H9 (cell line): ENCODE measurements at regions not wholly inside any gene's neighbourhood (a gene's known extent, or its start where the extent isn't known, plus 50 kb on each side); places are given as distances from the start of the nearest gene placed in this dataset.

ENCODE experiments used
- DNase-seq: peaks from one replicate; pipeline ENCODE4 v3.0.0-alpha.2; 2017
- H2AFZ ChIP-seq: one replicate; pipeline ENCODE4 v1.6.1; 2013; ENCODE audit warnings: mild to moderate bottlenecking, low read length, control low read depth, moderate library complexity
- H2AK5ac ChIP-seq: 2 replicates; pipeline ENCODE4 v1.6.1; 2013; ENCODE audit warnings: low read length, control low read depth, mixed read lengths; ENCODE audit not compliant: insufficient read length
- H2BK120ac ChIP-seq: one replicate; pipeline ENCODE4 v1.6.1; 2013; ENCODE audit warnings: low read depth, mild to moderate bottlenecking, low read length, control low read depth, inconsistent platforms; ENCODE audit not compliant: poor library complexity, severe bottlenecking
- H2BK12ac ChIP-seq: 2 replicates; pipeline ENCODE4 v1.6.1; 2013; ENCODE audit warnings: low read length, control low read depth, mixed read lengths, low read depth; ENCODE audit not compliant: insufficient read length
- H2BK15ac ChIP-seq: 2 replicates; pipeline ENCODE4 v1.6.1; 2013; ENCODE audit warnings: low read depth, low read length, control low read depth
- H2BK20ac ChIP-seq: one replicate; pipeline ENCODE4 v1.6.1; 2013; ENCODE audit warnings: low read depth, mild to moderate bottlenecking, low read length, control low read depth, inconsistent platforms; ENCODE audit not compliant: poor library complexity, severe bottlenecking
- H2BK5ac ChIP-seq: 2 replicates; pipeline ENCODE4 v1.6.1; 2013; ENCODE audit warnings: low read length, control low read depth, mixed read lengths; ENCODE audit not compliant: insufficient read length
- H3K14ac ChIP-seq: 2 replicates; pipeline ENCODE4 v1.6.1; 2013; ENCODE audit warnings: low read length, control low read depth; ENCODE audit not compliant: insufficient read depth
- H3K18ac ChIP-seq: 2 replicates; pipeline ENCODE4 v1.6.1; 2013; ENCODE audit warnings: low read depth, mild to moderate bottlenecking, mixed read lengths, low read length, control low read depth; ENCODE audit not compliant: insufficient read length
- H3K23ac ChIP-seq: 2 replicates; pipeline ENCODE4 v1.6.1; 2013; ENCODE audit warnings: low read length, control low read depth, mixed read lengths, low read depth; ENCODE audit not compliant: insufficient read length
- H3K23me2 ChIP-seq: 2 replicates; pipeline ENCODE4 v1.6.1; 2013; ENCODE audit warnings: low read depth, mild to moderate bottlenecking, mixed read lengths, low read length, control low read depth; ENCODE audit not compliant: insufficient read length, poor library complexity, severe bottlenecking
- H3K27ac ChIP-seq: 2 replicates; pipeline ENCODE4 v1.5.1; 2013; ENCODE audit warnings: low read length, control low read depth, mixed read lengths, low read depth; ENCODE audit not compliant: insufficient read length
- H3K27me3 ChIP-seq: 2 replicates; pipeline ENCODE4 v1.6.1; 2013; ENCODE audit warnings: low read length, control low read depth, inconsistent platforms; ENCODE audit not compliant: insufficient read depth
- H3K4ac ChIP-seq: 2 replicates; pipeline ENCODE4 v1.6.1; 2013; ENCODE audit warnings: low read depth, mild to moderate bottlenecking, control low read depth, inconsistent platforms, low read length, moderate library complexity
- H3K4me1 ChIP-seq: 2 replicates; pipeline ENCODE4 v1.6.1; 2013; ENCODE audit warnings: low read length, control low read depth, inconsistent platforms; ENCODE audit not compliant: insufficient read depth
- H3K4me2 ChIP-seq: 2 replicates; pipeline ENCODE4 v1.6.1; 2013; ENCODE audit warnings: low read length, control low read depth, mixed read lengths; ENCODE audit not compliant: insufficient read length, insufficient read depth
- H3K56ac ChIP-seq: 2 replicates; pipeline ENCODE4 v1.6.1; 2013; ENCODE audit warnings: low read depth, mild to moderate bottlenecking, mixed read lengths, low read length, control low read depth; ENCODE audit not compliant: insufficient read length
- H3K79me1 ChIP-seq: 2 replicates; pipeline ENCODE4 v1.6.1; 2013; ENCODE audit warnings: low read depth, mild to moderate bottlenecking, moderate library complexity, low read length, control low read depth, inconsistent platforms; ENCODE audit not compliant: insufficient read depth, poor library complexity, severe bottlenecking
- H3K79me2 ChIP-seq: 2 replicates; pipeline ENCODE4 v1.6.1; 2013; ENCODE audit warnings: low read length, control low read depth, inconsistent platforms; ENCODE audit not compliant: insufficient read depth
- H3K9ac ChIP-seq: 2 replicates; pipeline ENCODE4 v1.6.1; 2013; ENCODE audit warnings: low read length, control low read depth, mixed read lengths; ENCODE audit not compliant: insufficient read length; ENCODE audit errors: extremely low read depth
- H3K9me3 ChIP-seq: one replicate; pipeline ENCODE4 v1.6.1; 2013; ENCODE audit warnings: low read depth, low read length, inconsistent platforms; ENCODE audit not compliant: control insufficient read depth
- H3T11ph ChIP-seq: one replicate; pipeline ENCODE4 v1.6.1; 2013; ENCODE audit warnings: mild to moderate bottlenecking, low read length, control low read depth, inconsistent platforms
- H4K20me1 ChIP-seq: one replicate; pipeline ENCODE4 v1.6.1; 2013; ENCODE audit not compliant: control insufficient read depth, insufficient read length, insufficient read depth
- H4K5ac ChIP-seq: 2 replicates; pipeline ENCODE4 v1.6.1; 2013; ENCODE audit warnings: low read depth, mild to moderate bottlenecking, mixed read lengths, low read length, control low read depth; ENCODE audit not compliant: insufficient read length
- H4K8ac ChIP-seq: replicated peaks from 2 replicates; pipeline ENCODE4 v1.6.1; 2013; ENCODE audit warnings: low read length, control low read depth, mixed read lengths, low read depth; ENCODE audit not compliant: insufficient read length
- H4K91ac ChIP-seq: 2 replicates; pipeline ENCODE4 v1.6.1; 2013; ENCODE audit warnings: low read depth, mild to moderate bottlenecking, moderate library complexity, mixed read lengths, low read length, control low read depth; ENCODE audit not compliant: insufficient read length
- H3K27ac Mint-ChIP-seq, 3 experiments: 2 replicates in 2 of 3; 3 replicates in 1 of 3; pipeline ENCODE4 v1.8.0; 2020 to 2021; ENCODE audit warnings: mixed read lengths in 3 of 3, mild to moderate bottlenecking in 1 of 3, moderate library complexity in 1 of 3
- H3K27me3 Mint-ChIP-seq: 2 replicates; pipeline ENCODE4 v1.8.0; 2021; ENCODE audit warnings: low read depth, mild to moderate bottlenecking, moderate library complexity, mixed read lengths
- H3K36me3 Mint-ChIP-seq, 3 experiments: 2 replicates in 2 of 3; 3 replicates in 1 of 3; pipeline ENCODE4 v1.8.0; 2020 to 2021; ENCODE audit warnings: low read depth in 3 of 3, mixed read lengths in 3 of 3; ENCODE audit not compliant: insufficient read depth in 1 of 3
- H3K4me1 Mint-ChIP-seq, 2 experiments: 2 replicates each; pipeline ENCODE4 v1.8.0; 2020; ENCODE audit warnings: mixed read lengths in 2 of 2
- H3K4me3 Mint-ChIP-seq, 2 experiments: 2 replicates in 1 of 2; 3 replicates in 1 of 2; pipeline ENCODE4 v1.8.0; 2020 to 2021; ENCODE audit warnings: mild to moderate bottlenecking in 2 of 2, mixed read lengths in 2 of 2, moderate library complexity in 1 of 2
- H3K9me3 Mint-ChIP-seq, 2 experiments: 2 replicates in 1 of 2; 3 replicates in 1 of 2; pipeline ENCODE4 v1.8.0; 2020; ENCODE audit warnings: mild to moderate bottlenecking in 2 of 2, mixed read lengths in 2 of 2, moderate library complexity in 1 of 2
- CTCF ChIP-seq: fragments of 200-600 bp; sonication (generic); conservative IDR thresholded peaks from 3 replicates; pipeline ENCODE4 v1.8.0; 2021; ENCODE audit warnings: antibody characterized with exemption, mild to moderate bottlenecking

DNA sequence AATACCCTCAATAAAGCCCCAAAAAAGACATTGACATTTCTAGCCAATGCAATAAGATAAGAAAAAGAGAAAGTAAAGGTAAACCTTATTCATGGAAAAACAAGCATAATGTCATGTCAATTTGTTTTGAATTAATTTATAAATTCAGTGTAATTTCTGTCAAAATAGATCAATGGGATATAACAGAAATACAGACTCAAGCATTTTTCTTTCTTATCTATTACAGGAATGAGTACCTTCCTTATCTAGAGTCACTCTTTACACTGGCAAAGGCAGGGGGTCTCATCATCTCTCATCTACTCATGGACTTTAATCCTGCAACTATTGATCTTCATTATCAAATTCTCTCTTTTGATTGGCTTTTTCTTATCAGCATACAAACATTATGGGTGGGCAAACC is 127.1 kb upstream of the SHH start:
- H3K9me3 ChIP-seq = no peaks in the 10 kb centered on the region

More for the DNA sequence above, 127.1 kb upstream of the SHH start:
- Mint-ChIP-seq H3K9me3 (peaks cover 27 to 30% of the 10 kb centered on the region in 2 experiments), H3K4me1 (no peaks in the 10 kb centered on the region), H3K4me3 (no peak overlapping the region), H3K36me3 (peaks cover 0 to 9% (median 2%) of the 10 kb centered on the region in 3 experiments; a peak in 4 of 7 replicates), H3K27ac (no peak overlapping the region), H3K27me3 (peaks cover 20% of the 10 kb centered on the region)
- Histone ChIP-seq H3K23ac (no peak overlapping the region), H3K4ac (no peak overlapping the region), H3T11ph (no peak overlapping the region), H2AFZ (no peak overlapping the region), H3K79me1 (no peaks in the 10 kb centered on the region), H3K18ac (no peak overlapping the region), H4K91ac (no peak overlapping the region), H2BK15ac (no peak overlapping the region), H4K8ac (no peak overlapping the region), H3K14ac (no peak overlapping the region), H3K4me1 (no peaks in the 10 kb centered on the region), H2BK12ac (no peak overlapping the region), H4K5ac (no peak overlapping the region), H3K9ac (no peak overlapping the region), H4K20me1 (no peaks in the 10 kb centered on the region), H2BK5ac (no peak overlapping the region), H2BK20ac (no peak overlapping the region), H2AK5ac (no peak overlapping the region), H3K27me3 (no peaks in the 10 kb centered on the region), H3K23me2 (no peaks in the 10 kb centered on the region), H3K4me2 (no peak overlapping the region), H3K56ac (no peak overlapping the region), H3K27ac (no peak overlapping the region), H2BK120ac (no peak overlapping the region), H3K79me2 (no peaks in the 10 kb centered on the region)
- TF ChIP-seq CTCF = no peak
- no peak for DNase-seq
